ENCODE measurements at regions not wholly inside any gene's neighbourhood (a gene's known extent, or its start where the extent isn't known, plus 50 kb on each side); places are given as distances from the start of the nearest gene placed in this dataset.

DNA sequence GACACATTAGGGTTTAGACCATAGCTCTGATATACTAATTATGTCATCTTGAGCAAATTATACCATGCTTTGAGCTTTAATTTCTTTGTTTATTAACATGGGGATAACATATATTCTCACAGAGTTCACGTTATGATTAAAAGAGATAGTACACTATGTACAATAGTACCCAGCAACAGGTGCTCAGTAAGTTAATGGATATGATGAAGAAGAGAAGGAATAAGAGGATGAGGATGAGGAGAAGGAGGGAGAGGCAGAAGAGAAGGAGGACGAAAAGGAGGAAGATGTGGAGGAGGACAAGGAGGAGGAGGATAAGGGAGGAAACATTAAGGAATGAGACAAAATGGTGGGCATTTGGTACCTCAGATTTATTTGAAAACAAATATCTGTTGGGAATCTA, 260.4 kb downstream of the SH2D1A start:
- no peaks in the 10 kb centered on the region for H3K36me3 ChIP-seq (ENCODE audit: control insufficient read depth in 1 of 2, insufficient read depth in 2 of 2, low read length in 2 of 2)
- ChIA-PET POLR2A (no interaction called here), RAD21 (ENCODE audit: low non-redundant PET in 1 of 2, low total read pairs in 2 of 2, uncharacterized antibody in 2 of 2, unreplicated experiment in 2 of 2) (no interaction called here), CTCF (no interaction called here)
- H3K9ac ChIP-seq (ENCODE audit: low read length), result no peak overlapping the region
- H3K27ac ChIP-seq (ENCODE audit: low read depth, low read length), result no peak overlapping the region
- no peaks in the 10 kb centered on the region for H3K27me3 ChIP-seq (ENCODE audit: insufficient read depth, low read length)
- H2AFZ ChIP-seq (ENCODE audit: low read depth, low read length, poor library complexity, severe bottlenecking), result no peak overlapping the region
- H4K20me1 ChIP-seq (ENCODE audit: insufficient read depth), result no peaks in the 10 kb centered on the region
- intact Hi-C loops (cut with micrococcal nuclease), result no loop called here
- DNase-seq (ENCODE audit: low read depth, low spot score), result no peak
- H3K79me2 ChIP-seq (ENCODE audit: insufficient read depth, low read length), result no peaks in the 10 kb centered on the region
- H3K4me1 ChIP-seq (ENCODE audit: control insufficient read depth in 1 of 2, insufficient read depth in 2 of 2, low read length in 2 of 2), result no peaks in the 10 kb centered on the region
- ATAC-seq, result no peak
- TF ChIP-seq TCF7L2 (IDR thresholded peaks at IDR 0.05; ENCODE audit: borderline replicate concordance, extremely low read depth, insufficient read depth, insufficient read length), result no peak
- TF ChIP-seq CBX3 (IDR thresholded peaks at IDR 0.05; ENCODE audit: low read depth), result no peak
- no peak for TF ChIP-seq SRF (IDR thresholded peaks at IDR 0.05; ENCODE audit: low read depth)
- no peak for TF ChIP-seq CEBPB (IDR thresholded peaks at IDR 0.05; ENCODE audit: low read depth)
- no peak for TF ChIP-seq ZNF274 (IDR thresholded peaks at IDR 0.05; ENCODE audit: low read depth, low read length)
- TF ChIP-seq EZH2phosphoT487 (IDR thresholded peaks at IDR 0.05; ENCODE audit: borderline replicate concordance), result no peak
- no peak for TF ChIP-seq EZH2 (IDR thresholded peaks at IDR 0.05)
- TF ChIP-seq YY1 (IDR thresholded peaks at IDR 0.05; ENCODE audit: extremely low read depth, insufficient replicate concordance, low read depth, low read length), result no peak
- no peak for TF ChIP-seq CTCF (IDR thresholded peaks at IDR 0.05 in 2 of 3, conservative IDR thresholded peaks at IDR 0.05 in 1 of 3; ENCODE audit: borderline replicate concordance in 1 of 3, insufficient read depth in 1 of 3, low read depth in 2 of 3, low read length in 2 of 3)
- no peak for TF ChIP-seq POLR2AphosphoS5 (IDR thresholded peaks at IDR 0.05; ENCODE audit: low read depth, low read length)
- no peak for TF ChIP-seq EGR1 (IDR thresholded peaks at IDR 0.05; ENCODE audit: low read depth)
- no peak overlapping the region for H3K4me2 ChIP-seq (ENCODE audit: low read length)
- no TSS peak for BruUV-seq (replicated peaks)
- H3K9me2 ChIP-seq (ENCODE audit: insufficient read depth), result no peaks in the 10 kb centered on the region
- H3K9me3 ChIP-seq (ENCODE audit: control insufficient read depth in 1 of 2, insufficient read depth in 1 of 2, low read depth in 1 of 2, low read length in 2 of 2), result no peaks in the 10 kb centered on the region
- no peak overlapping the region for H3K4me3 ChIP-seq (replicated peaks in 1 of 2; ENCODE audit: low read depth in 1 of 2, low read length in 2 of 2)

Data from HCT116 (cell line).